ENCODE measurements at regions not wholly inside any gene's neighbourhood (a gene's known extent, or its start where the extent isn't known, plus 50 kb on each side); places are given as distances from the start of the nearest gene placed in this dataset.

GRCh38 chr3:34174740-34175139, 376.3 kb downstream of the PDCD6IP start:
- in situ Hi-C loops (cut with HindIII; ENCODE audit: low sequenced_read_pairs): no loop called here

GRCh38 chr3:34175636-34176176, 377.3 kb downstream of the PDCD6IP start:
- in situ Hi-C loops (cut with HindIII; ENCODE audit: low sequenced_read_pairs): no loop called here

DNA sequence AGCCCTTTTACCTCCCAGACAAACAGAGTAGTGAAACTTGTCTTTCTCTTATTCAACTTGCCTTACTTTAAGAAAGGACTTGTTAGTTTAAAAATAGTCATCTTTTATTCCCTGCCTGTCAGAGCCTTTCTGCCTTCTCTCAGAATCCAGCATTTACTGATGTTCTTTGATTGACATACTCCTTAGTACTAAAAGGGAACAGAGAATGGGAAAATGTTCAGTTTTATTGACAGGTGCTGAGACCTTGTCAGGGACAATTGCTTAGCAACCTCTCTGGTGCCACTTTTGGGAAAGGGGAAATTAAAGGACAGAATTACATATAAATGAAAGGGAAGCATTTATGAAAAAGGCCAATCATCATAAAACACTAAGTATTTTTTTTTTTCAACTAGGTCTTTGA, 378.3 kb downstream of the PDCD6IP start:
- in situ Hi-C loops (cut with HindIII; ENCODE audit: low sequenced_read_pairs): no loop called here

- in situ Hi-C loops (cut with HindIII; ENCODE audit: low sequenced_read_pairs): no loop called here
Observed at GRCh38 chr3:34178415-34178814, 380.0 kb downstream of the PDCD6IP start.

DNA sequence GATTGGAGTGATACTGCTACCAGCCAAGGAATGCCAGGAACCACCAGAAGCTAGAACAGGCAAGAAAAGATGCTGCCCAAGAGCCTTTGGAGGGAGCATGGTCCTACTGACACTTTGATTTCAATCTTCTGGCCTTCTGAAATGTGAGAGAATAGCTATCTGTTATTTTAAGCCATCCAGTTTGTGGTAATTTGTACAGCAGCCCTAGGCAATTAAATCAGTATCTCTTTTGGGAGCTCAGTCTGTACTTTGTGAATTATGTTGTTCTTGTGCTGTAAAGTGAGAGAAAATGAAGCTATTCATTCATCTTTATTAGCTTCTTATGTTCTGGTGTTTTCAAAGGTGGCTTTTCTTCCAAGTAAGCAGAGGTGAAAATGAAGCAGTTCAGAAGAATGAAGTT, 381.3 kb downstream of the PDCD6IP start:
- in situ Hi-C loops (cut with HindIII; ENCODE audit: low sequenced_read_pairs): no loop called here

DNA sequence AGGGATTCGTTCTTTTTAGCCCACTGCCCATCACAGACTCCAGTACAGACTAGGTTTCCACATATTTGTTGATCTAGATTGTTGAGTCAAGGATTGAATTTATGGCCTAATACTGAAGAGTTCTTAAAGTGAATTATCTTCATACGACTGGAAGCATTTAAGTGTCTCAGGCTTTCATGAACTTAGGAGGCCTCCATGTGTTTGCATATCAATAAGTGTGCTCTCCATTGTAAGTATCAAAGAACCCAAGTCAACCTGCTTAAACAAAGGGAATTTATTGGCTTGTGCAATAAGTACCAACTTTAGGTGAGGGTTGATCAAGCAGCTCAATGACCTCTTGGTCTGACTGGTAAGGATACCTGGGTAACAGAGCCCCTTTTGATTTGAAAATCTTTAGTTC, 382.1 kb downstream of the PDCD6IP start:
- in situ Hi-C loops (cut with HindIII; ENCODE audit: low sequenced_read_pairs): no loop called here

GRCh38 chr3:34183114-34183513, 384.7 kb downstream of the PDCD6IP start:
- in situ Hi-C loops (cut with HindIII; ENCODE audit: low sequenced_read_pairs): no loop called here

GRCh38 chr3:34183611-34184340, 385.3 kb downstream of the PDCD6IP start:
- in situ Hi-C loops (cut with HindIII; ENCODE audit: low sequenced_read_pairs): no loop called here

DNA sequence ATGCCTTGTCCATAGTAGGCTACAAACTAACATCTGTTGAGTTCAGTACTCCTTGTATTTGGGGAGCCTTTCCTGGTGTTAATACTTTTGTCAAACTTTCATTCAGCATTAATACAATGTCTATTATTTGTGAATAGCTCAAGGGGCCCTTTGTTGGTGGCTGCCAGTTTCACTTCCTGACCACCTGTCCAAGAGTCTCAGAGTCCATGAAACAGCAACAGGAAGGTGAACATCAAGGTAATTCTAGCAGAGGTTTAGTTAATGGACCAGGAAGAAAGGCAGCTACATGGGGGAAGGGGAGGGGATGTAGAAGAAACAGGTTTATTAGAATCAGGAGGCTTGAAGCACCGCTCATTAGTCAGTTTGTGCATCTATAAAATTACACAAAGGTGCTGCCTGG, 386.9 kb downstream of the PDCD6IP start:
- in situ Hi-C loops (cut with HindIII; ENCODE audit: low sequenced_read_pairs): no loop called here

DNA sequence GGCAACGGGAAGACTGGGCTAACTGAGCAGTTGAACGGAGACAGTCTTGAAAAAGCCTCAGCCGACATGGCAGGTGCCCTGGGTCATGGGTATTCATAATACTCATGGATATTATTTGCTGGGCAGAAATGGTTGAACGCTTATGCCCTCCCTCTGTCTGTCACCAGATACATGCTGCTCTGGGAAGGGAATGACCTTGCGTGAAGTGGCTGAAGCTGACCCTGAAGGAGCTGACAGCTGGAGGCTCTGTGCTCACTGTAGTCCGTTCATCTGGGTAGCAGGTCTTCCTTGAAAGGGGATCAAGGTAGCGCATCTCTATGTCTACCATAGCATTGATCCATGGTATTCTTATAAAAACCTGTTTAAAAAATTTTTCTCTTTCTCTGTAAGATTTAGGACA, 390.7 kb downstream of the PDCD6IP start:
- in situ Hi-C loops (cut with HindIII; ENCODE audit: low sequenced_read_pairs): no loop called here

DNA sequence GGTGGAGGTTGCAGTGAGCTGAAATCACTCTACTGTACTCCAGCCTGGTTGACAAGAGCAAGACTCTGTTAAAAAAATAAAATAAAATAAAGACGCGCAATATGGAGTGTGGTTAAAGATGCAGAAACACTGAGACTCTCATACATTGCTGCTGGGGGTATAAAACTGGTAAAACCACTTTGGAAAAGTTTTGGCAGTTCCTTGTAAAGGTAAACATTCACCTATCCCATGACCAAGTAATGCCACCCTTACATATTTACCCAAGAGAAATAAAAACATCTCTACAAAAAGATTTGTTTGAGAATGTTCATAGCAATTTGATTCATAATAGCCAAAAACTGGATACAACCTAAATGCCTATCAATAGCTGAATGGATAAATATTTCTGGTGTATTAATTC, 398.5 kb downstream of the PDCD6IP start:
- in situ Hi-C loops (cut with HindIII; ENCODE audit: low sequenced_read_pairs): no loop called here

GRCh38 chr3:34198309-34198708, 399.9 kb downstream of the PDCD6IP start:
- in situ Hi-C loops (cut with HindIII; ENCODE audit: low sequenced_read_pairs): no loop called here

GRCh38 chr3:34200576-34200975, 402.1 kb downstream of the PDCD6IP start:
- in situ Hi-C loops (cut with HindIII; ENCODE audit: low sequenced_read_pairs): no loop called here

DNA sequence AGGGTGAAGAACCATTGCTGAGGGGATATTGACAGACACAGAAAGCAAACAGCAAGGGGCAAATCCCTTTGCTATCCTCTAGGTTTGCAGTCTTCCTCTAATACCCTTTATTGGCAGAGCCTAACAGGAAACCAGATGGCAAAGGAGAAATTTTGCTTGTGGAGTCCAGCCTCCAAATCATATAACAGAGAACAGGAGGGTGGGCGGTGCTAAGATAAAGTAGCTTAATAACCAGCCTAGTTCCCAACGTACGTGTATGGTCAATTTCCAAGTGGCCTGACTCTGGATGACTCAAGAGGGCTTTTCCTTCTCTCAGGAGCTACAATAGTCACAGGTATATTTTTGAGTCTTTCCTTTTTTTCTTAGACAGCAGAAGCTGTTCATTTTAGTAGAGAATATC, 404.5 kb downstream of the PDCD6IP start:
- in situ Hi-C loops (cut with HindIII; ENCODE audit: low sequenced_read_pairs): no loop called here

- in situ Hi-C loops (cut with HindIII; ENCODE audit: low sequenced_read_pairs): no loop called here
Observed at GRCh38 chr3:34203386-34203785, 405.0 kb downstream of the PDCD6IP start.

DNA sequence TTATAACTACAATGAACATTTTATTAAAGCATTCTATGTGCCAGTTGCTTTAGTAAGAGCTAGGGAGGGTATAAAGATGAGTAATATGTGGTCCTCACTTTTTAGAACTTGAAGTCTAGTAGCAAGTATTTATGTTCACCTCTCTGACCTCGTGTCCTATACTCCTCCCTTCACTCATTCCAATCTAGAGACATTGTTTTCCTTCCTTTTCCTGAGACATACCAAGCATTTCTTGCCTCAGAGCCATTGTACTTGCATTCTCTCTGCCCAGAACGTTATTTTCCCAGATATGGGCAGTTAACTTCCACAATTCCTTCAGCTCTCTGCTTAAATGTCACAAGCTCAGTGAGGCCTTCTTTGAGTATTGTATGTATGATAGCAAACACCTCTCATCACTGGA, 408.6 kb downstream of the PDCD6IP start:
- in situ Hi-C loops (cut with HindIII; ENCODE audit: low sequenced_read_pairs): no loop called here

GRCh38 chr3:34207806-34208205, 409.4 kb downstream of the PDCD6IP start:
- in situ Hi-C loops (cut with HindIII; ENCODE audit: low sequenced_read_pairs): no loop called here

GRCh38 chr3:34212175-34212574, 413.7 kb downstream of the PDCD6IP start:
- in situ Hi-C loops (cut with HindIII; ENCODE audit: low sequenced_read_pairs): no loop called here

DNA sequence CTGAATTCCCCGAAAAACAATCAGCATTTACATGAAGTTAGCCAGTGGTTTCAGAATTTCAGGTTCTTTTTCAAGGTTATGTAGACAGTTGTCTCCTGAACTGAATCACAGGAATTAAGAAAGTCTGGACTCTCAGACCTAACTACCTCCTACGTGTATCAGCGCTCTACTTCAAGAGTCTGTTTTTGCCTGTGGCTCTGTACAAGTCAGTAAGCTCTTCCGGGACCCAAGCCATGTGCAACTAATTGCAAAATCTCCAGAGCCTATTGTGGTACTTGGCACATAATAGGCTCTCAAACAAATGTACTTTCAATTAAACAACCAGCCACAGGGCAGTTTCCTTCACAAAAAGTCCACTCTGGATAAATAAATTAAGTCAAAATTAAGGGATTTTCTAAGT, 414.2 kb downstream of the PDCD6IP start:
- in situ Hi-C loops (cut with HindIII; ENCODE audit: low sequenced_read_pairs): no loop called here

DNA sequence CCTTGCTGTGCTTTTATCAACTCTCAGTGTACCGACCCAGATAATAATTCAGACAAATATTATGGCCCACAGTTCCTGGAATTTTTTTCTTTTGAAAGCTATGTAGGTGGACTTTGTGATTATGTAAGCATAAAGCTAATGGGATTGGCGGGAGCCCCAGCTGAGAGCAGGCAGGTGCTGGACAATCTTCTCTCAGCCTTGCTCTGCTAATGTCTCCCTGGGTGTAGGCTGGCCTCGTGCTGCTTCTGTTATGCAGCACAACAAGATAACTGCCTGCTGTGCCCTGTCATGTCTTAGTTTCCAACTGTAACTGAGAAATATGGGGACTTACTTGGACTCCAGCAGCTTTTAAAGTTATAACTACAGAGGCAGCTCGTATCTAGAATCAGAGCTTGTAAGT, 415.0 kb downstream of the PDCD6IP start:
- in situ Hi-C loops (cut with HindIII; ENCODE audit: low sequenced_read_pairs): no loop called here

DNA sequence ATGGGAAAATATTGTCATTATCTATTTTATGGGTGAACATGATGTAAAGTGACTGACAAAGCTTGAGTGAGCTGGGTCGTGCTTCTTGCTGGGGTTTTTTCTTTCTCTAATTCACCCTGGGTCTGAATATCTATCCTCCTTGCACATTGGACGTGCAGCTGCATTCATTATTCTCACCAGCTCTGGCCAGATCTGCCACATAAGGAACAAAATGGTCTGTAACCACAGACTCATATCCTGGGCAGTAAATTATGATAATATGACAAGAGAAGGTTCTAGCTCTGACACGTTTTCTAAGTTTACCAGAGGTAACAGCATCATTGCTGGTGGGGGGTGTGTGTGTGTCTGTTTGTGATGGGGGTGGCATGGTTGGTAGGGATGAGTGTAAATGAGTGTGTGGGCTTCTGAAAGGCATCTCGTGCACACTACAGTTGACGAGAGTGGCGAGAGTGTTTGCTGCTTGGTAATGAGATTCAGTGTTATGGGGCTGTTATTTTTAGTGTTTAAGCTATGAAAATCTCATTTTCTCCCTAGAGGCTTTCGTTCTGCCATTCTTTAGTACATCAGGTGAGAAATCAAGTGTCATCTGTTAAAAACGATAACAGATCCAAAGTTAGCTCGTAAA, 418.4 kb downstream of the PDCD6IP start:
- in situ Hi-C loops (cut with HindIII; ENCODE audit: low sequenced_read_pairs): no loop called here

DNA sequence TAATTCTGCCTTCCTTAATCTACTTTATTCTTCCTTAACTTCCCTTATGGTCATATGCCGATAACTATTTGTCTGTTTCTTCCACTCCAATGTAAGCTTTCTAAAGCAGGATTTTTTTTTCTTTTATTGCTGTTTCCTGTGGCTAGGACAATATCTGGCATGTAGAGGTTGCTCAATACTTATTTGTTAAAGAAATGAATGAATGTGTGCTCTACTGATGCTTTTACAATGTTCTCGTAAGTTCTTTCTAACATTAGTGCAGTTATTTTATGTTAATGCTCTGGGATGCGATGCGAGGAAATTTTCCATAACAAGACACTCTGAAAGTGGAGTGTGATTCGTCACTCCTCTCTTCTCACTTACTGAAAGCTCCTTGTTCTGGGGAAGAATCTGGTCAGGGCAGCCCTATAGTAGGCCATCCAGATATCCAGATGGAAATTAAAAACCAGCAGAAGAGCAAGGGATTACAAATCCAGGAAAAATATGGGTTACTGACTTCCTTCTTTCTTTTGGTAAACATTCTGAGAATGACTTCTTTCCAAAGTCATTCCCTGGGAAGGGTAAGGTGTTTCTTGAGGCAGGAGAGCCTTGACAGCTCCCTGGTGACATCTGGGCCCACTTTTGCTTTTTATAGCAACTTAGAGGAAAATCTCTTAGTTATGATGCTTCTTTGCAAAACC, 420.4 kb downstream of the PDCD6IP start:
- in situ Hi-C loops (cut with HindIII; ENCODE audit: low sequenced_read_pairs): no loop called here

All from DLD1 (cell line).